HepG2 (cell line): ENCODE measurements at regions not wholly inside any gene's neighbourhood (a gene's known extent, or its start where the extent isn't known, plus 50 kb on each side); places are given as distances from the start of the nearest gene placed in this dataset.

Source experiments
- CTCF ChIP-seq: sonication (generic); formaldehyde crosslinking; IDR thresholded peaks from 2 replicates; pipeline ENCODE4 v1.5.0; 2020; ENCODE audit warnings: mild to moderate bottlenecking, missing genetic modification reagents, moderate library complexity
- DR1 ChIP-seq: sonication (generic); formaldehyde crosslinking; IDR thresholded peaks from 2 replicates; pipeline ENCODE4 v1.8.0; 2021; ENCODE audit warnings: mild to moderate bottlenecking, missing genetic modification reagents, inconsistent platforms
- EP300 ChIP-seq, 3 experiments: sonication (generic) in 1 of 3; formaldehyde crosslinking in 1 of 3; IDR thresholded peaks; 2 replicates each; pipeline versions ENCODE4 v1.5.1 to v1.6.1; 2011 to 2020; ENCODE audit warnings: low read depth in 2 of 3, low read length in 2 of 3, borderline replicate concordance in 1 of 3, improper control_type of control experiment in 1 of 3, mild to moderate bottlenecking in 1 of 3, missing genetic modification reagents in 1 of 3, moderate library complexity in 1 of 3
- HMGXB4 ChIP-seq, 2 experiments: sonication (generic) in 1 of 2; formaldehyde crosslinking in 1 of 2; IDR thresholded peaks; 2 replicates each; pipeline versions ENCODE4 v1.4.0 to v1.6.1; 2018 to 2020; ENCODE audit warnings: missing genetic modification reagents in 2 of 2, borderline replicate concordance in 1 of 2, low read depth in 1 of 2, mild to moderate bottlenecking in 1 of 2, missing biosample characterization in 1 of 2
- MED13 ChIP-seq: sonication (generic); formaldehyde crosslinking; IDR thresholded peaks from 2 replicates; pipeline ENCODE4 v1.5.0; 2020; ENCODE audit warnings: missing genetic modification reagents
- RBM22 ChIP-seq: fragments of 200-400 bp; formaldehyde crosslinking; optimal IDR thresholded peaks from 2 replicates; pipeline ENCODE3; 2017; ENCODE audit warnings: mild to moderate bottlenecking, low read length, moderate library complexity
- RNF219 ChIP-seq: sonication (generic); formaldehyde crosslinking; IDR thresholded peaks from 2 replicates; pipeline ENCODE4 v1.5.0; 2020; ENCODE audit warnings: mild to moderate bottlenecking, missing genetic modification reagents
- SP1 ChIP-seq, 2 experiments: fragments of 450-650 bp in 1 of 2; sonication (generic) in 1 of 2; formaldehyde crosslinking in 1 of 2; IDR thresholded peaks; 2 replicates each; pipeline versions ENCODE4 v1.4.0 to v1.6.1; 2016 to 2020; ENCODE audit warnings: missing genetic modification reagents in 1 of 2
- TRAFD1 ChIP-seq: sonication (generic); formaldehyde crosslinking; IDR thresholded peaks from 2 replicates; pipeline ENCODE4 v1.5.1; 2020; ENCODE audit warnings: missing genetic modification reagents, mild to moderate bottlenecking, borderline replicate concordance
- ZMAT5 ChIP-seq: sonication (generic); formaldehyde crosslinking; IDR thresholded peaks from 2 replicates; pipeline ENCODE4 v1.5.0; 2020; ENCODE audit warnings: mild to moderate bottlenecking, low read depth, missing genetic modification reagents, borderline replicate concordance
- ZNF124 ChIP-seq: sonication (generic); formaldehyde crosslinking; IDR thresholded peaks from 2 replicates; pipeline ENCODE4 v1.4.0; 2020; ENCODE audit warnings: missing genetic modification reagents
- ZNF44 ChIP-seq: sonication (generic); formaldehyde crosslinking; IDR thresholded peaks from 2 replicates; pipeline ENCODE4 v1.5.1; 2020; ENCODE audit warnings: mild to moderate bottlenecking, missing genetic modification reagents
- ZZZ3 ChIP-seq: sonication (generic); formaldehyde crosslinking; IDR thresholded peaks from 2 replicates; pipeline ENCODE4 v1.4.0; 2020; ENCODE audit warnings: missing genetic modification reagents, mild to moderate bottlenecking, borderline replicate concordance

- TF ChIP-seq SP1 (IDR thresholded peaks at IDR 0.05) = no peak
- TF ChIP-seq SP1 (CRISPR knock-in tag; IDR thresholded peaks at IDR 0.05) = no peak
- TF ChIP-seq RBM22 = no peak
- no peak for TF ChIP-seq ZNF44
- no peak for TF ChIP-seq ZMAT5 (CRISPR knock-in tag)
- TF ChIP-seq EP300 (IDR thresholded peaks at IDR 0.05; ENCODE audit: low read depth in 2 of 2, low read length in 2 of 2) = no peak
- TF ChIP-seq EP300 (CRISPR knock-in tag; IDR thresholded peaks at IDR 0.05; ENCODE audit: borderline replicate concordance) = no peak
- TF ChIP-seq RNF219 (CRISPR knock-in tag) = no peak
- no peak for TF ChIP-seq MED13 (CRISPR knock-in tag)
- no peak for TF ChIP-seq HMGXB4 (CRISPR knock-in tag; IDR thresholded peaks at IDR 0.05; ENCODE audit: borderline replicate concordance in 1 of 2, low read depth in 1 of 2)
- TF ChIP-seq TRAFD1 (CRISPR knock-in tag) = no peak
- no peak for TF ChIP-seq ZNF124 (CRISPR knock-in tag)
- no peak for TF ChIP-seq CTCF (CRISPR knock-in tag)
- TF ChIP-seq ZZZ3 (CRISPR knock-in tag) = no peak
- TF ChIP-seq DR1 (CRISPR knock-in tag) = no peak
These were observed 266.6 kb downstream of the KDM5D start for GRCh38 chrY:19477959-19478358.
